Hepatocyte (in vitro differentiated cells): ENCODE measurements at regions not wholly inside any gene's neighbourhood (a gene's known extent, or its start where the extent isn't known, plus 50 kb on each side); places are given as distances from the start of the nearest gene placed in this dataset.

Experiments
- DNase-seq: peaks from one replicate; pipeline ENCODE4 v3.0.0-alpha.2; 2016; ENCODE audit warnings: low spot score
- H2AFZ ChIP-seq: fragments of 200-600 bp; sonication (generic); 2 replicates; pipeline ENCODE4 v1.6.0; 2016; ENCODE audit warnings: antibody characterized with exemption, mild to moderate bottlenecking
- H3K27ac ChIP-seq: fragments of 200-600 bp; sonication (generic); 2 replicates; pipeline ENCODE4 v1.5.1; 2016; ENCODE audit warnings: mild to moderate bottlenecking
- H3K27me3 ChIP-seq: fragments of 200-600 bp; sonication (generic); 2 replicates; pipeline ENCODE4 v1.6.1; 2016
- H3K36me3 ChIP-seq: fragments of 200-600 bp; sonication (generic); replicated peaks from 2 replicates; pipeline ENCODE4 v1.5.1; 2016; ENCODE audit warnings: low read depth; ENCODE audit not compliant: insufficient read depth
- H3K4me1 ChIP-seq: fragments of 200-600 bp; sonication (generic); 2 replicates; pipeline ENCODE4 v1.5.1; 2016; ENCODE audit warnings: mild to moderate bottlenecking, moderate library complexity; ENCODE audit not compliant: insufficient read depth
- H3K4me2 ChIP-seq: fragments of 200-600 bp; sonication (generic); 2 replicates; pipeline ENCODE4 v1.6.0; 2016
- H3K4me3 ChIP-seq: fragments of 200-600 bp; sonication (generic); 2 replicates; pipeline ENCODE4 v1.5.1; 2016; ENCODE audit warnings: mild to moderate bottlenecking
- H3K79me2 ChIP-seq: fragments of 200-600 bp; sonication (generic); 2 replicates; pipeline ENCODE4 v1.6.0; 2017; ENCODE audit warnings: mild to moderate bottlenecking
- H3K9me2 ChIP-seq: fragments of 200-600 bp; sonication (generic); replicated peaks from 2 replicates; pipeline ENCODE4 v1.6.0; 2017; ENCODE audit warnings: mild to moderate bottlenecking; ENCODE audit not compliant: insufficient read depth
- H3K9me3 ChIP-seq: fragments of 200-600 bp; sonication (generic); 2 replicates; pipeline ENCODE4 v1.5.1; 2016; ENCODE audit warnings: low read depth, mild to moderate bottlenecking
- H4K20me1 ChIP-seq: fragments of 200-600 bp; sonication (generic); 2 replicates; pipeline ENCODE4 v1.6.0; 2016; ENCODE audit warnings: mild to moderate bottlenecking; ENCODE audit not compliant: insufficient read depth, poor library complexity, severe bottlenecking
- EZH2 ChIP-seq: fragments of 200-600 bp; sonication (generic); IDR thresholded peaks from 2 replicates; pipeline ENCODE4 v1.6.1; 2016; ENCODE audit warnings: antibody characterized with exemption, mild to moderate bottlenecking, borderline replicate concordance
- EZH2phosphoT487 ChIP-seq: fragments of 200-600 bp; sonication (generic); IDR thresholded peaks from one replicate; pipeline ENCODE4 v1.6.1; 2018; ENCODE audit warnings: antibody characterized with exemption, mild to moderate bottlenecking, low read depth, moderate library complexity; ENCODE audit not compliant: unreplicated experiment, severe bottlenecking
- WGBS: methylation state at CpG from one replicate; pipeline ENCODE4 v1.1.6; 2016; ENCODE audit warnings: low lambda C conversion rate; ENCODE audit errors: missing lambda C conversion rate; 5-methylcytosine and 5-hydroxymethylcytosine counted together
- TF ChIP-seq, protein P1 (sequence below): fragments of 200-600 bp; sonication (generic); IDR thresholded peaks from 2 replicates; pipeline ENCODE4 v1.5.1; 2016; ENCODE audit warnings: antibody characterized with exemption, mild to moderate bottlenecking; ENCODE audit not compliant: poor library complexity

DNA sequence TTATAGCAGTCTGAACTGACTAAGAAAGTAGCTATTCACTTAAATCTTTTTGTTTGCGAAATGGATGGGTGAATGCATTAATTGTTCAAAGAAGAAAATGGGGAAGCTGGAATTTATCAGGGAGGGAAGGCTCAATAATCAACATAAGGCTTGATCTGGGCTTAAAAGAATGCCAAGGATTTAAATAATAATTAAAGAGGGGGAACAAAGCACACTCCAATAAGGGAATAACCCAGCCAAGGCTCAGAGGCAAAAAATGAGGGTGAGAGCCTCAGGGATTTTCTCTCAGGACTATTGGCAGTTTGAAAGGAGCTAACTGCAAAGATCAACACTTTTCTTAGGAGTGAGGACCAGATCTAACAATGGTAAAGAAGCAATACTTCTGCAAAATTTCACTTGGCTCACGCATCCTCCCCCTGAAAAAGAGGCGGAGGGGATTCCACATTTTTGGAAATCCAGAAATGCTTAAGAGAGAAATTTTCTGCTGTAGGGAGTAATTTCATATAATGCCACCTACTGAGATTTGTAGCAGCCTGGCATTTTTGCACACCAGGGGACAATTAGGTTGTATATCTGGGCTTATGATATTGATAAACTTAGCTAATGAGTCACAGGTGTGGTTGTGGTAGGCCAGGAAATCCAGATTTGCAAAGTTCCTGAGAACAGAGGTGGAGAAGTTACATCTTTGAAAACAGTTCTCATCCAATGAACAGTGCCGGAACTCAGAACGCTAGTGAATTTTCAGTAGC is 405.1 kb downstream of the TUSC7 start:
- Histone ChIP-seq H4K20me1 (no peaks in the 10 kb centered on the region), H2AFZ (no peak overlapping the region), H3K4me2 (no peak overlapping the region), H3K36me3 (no peaks in the 10 kb centered on the region), H3K4me1 (no peaks in the 10 kb centered on the region), H3K4me3 (no peak overlapping the region), H3K9me3 (no peaks in the 10 kb centered on the region), H3K79me2 (no peaks in the 10 kb centered on the region), H3K27ac (no peak overlapping the region), H3K27me3 (no peaks in the 10 kb centered on the region), H3K9me2 (no peaks in the 10 kb centered on the region)
- TF ChIP-seq EZH2phosphoT487 (no peak), EZH2 (no peak)
- TF ChIP-seq, protein P1, sequence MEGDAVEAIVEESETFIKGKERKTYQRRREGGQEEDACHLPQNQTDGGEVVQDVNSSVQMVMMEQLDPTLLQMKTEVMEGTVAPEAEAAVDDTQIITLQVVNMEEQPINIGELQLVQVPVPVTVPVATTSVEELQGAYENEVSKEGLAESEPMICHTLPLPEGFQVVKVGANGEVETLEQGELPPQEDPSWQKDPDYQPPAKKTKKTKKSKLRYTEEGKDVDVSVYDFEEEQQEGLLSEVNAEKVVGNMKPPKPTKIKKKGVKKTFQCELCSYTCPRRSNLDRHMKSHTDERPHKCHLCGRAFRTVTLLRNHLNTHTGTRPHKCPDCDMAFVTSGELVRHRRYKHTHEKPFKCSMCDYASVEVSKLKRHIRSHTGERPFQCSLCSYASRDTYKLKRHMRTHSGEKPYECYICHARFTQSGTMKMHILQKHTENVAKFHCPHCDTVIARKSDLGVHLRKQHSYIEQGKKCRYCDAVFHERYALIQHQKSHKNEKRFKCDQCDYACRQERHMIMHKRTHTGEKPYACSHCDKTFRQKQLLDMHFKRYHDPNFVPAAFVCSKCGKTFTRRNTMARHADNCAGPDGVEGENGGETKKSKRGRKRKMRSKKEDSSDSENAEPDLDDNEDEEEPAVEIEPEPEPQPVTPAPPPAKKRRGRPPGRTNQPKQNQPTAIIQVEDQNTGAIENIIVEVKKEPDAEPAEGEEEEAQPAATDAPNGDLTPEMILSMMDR = no peak
- DNase-seq = no peak
- WGBS = 75% methylated on average over 5 of the region's 5 CpGs

DNA sequence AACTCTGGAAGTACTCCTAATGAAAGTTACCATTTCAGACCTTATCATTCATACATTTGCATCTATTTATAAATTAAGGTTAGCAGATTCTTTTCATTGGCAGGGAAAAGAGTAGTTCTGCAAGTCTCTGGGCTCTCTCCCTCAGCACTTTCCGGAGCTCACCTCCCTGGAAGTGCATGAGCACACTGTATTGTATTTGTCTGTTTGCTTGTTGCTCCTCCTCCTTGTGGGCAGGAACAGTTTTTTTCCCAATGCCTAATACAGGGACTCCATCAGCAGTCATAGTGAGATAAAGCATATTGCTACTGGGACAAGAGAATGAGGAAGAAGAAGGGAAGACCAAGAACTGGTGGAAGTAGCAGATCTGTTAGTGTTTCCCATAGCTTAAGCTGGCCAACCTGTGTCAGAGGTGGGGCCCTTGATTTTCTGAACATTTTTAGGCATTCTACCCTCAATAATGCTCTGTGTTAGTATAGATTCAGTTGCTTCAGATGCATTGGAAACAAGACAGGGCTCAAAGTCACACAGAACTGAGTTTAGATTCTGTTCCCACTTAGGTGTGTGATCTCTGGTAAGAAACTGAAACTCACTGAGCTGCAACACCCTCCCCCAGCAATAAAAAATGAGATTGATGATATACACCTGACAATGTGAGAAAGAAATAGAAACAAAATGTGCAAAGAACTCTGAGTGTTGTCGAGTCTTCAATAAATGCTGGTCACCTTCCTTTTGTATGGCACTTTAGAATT is 407.8 kb downstream of the TUSC7 start:
- no peak for DNase-seq

DNA sequence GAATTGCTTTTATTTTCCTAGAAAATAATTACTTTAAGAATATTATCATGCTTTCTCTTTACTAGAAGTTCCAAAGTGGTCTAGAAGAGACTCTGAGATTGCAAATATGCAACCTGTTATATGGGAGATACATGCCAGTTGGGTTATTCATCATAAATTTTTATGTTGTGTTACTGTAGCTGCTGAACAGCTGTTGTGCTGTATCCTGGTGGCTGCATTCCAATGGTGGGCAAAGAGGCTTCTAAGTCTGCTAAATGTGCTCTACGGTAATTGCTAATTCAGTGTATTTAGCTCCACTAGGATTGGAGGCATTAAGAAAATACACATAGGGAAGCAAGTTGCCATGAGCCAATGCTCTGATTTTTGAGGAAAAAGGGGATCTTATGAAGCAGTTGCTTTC is 409.0 kb downstream of the TUSC7 start:
- H3K79me2 ChIP-seq = no peaks in the 10 kb centered on the region
- H3K4me3 ChIP-seq = no peak overlapping the region
- H3K27ac ChIP-seq = no peak overlapping the region
- no peaks in the 10 kb centered on the region for H3K36me3 ChIP-seq
- H3K9me3 ChIP-seq = no peaks in the 10 kb centered on the region
- WGBS = 67% methylated on average over 1 of the region's 1 CpG
- H3K9me2 ChIP-seq = no peaks in the 10 kb centered on the region
- no peaks in the 10 kb centered on the region for H4K20me1 ChIP-seq
- TF ChIP-seq EZH2 (no peak), EZH2phosphoT487 (no peak)
- TF ChIP-seq, protein P1 = no peak
- no peaks in the 10 kb centered on the region for H3K4me1 ChIP-seq
- DNase-seq = no peak
- H2AFZ ChIP-seq = no peak overlapping the region
- H3K27me3 ChIP-seq = no peaks in the 10 kb centered on the region
- no peak overlapping the region for H3K4me2 ChIP-seq

More for the DNA sequence above, 407.8 kb downstream of the TUSC7 start:
- TF ChIP-seq EZH2phosphoT487 = no peak
- TF ChIP-seq EZH2 = no peak
- TF ChIP-seq, protein P1 = no peak
- H4K20me1 ChIP-seq = no peaks in the 10 kb centered on the region
- no peak overlapping the region for H2AFZ ChIP-seq
- no peaks in the 10 kb centered on the region for H3K4me1 ChIP-seq
- H3K4me3 ChIP-seq = no peak overlapping the region
- no peak overlapping the region for H3K27ac ChIP-seq
- WGBS = 87% methylated on average over 2 of the region's 2 CpGs
- H3K9me2 ChIP-seq = no peaks in the 10 kb centered on the region
- no peak overlapping the region for H3K4me2 ChIP-seq
- H3K27me3 ChIP-seq = no peaks in the 10 kb centered on the region
- H3K79me2 ChIP-seq = no peaks in the 10 kb centered on the region
- H3K36me3 ChIP-seq = no peaks in the 10 kb centered on the region
- H3K9me3 ChIP-seq = no peaks in the 10 kb centered on the region
